HCT116 (cell line): ENCODE measurements at regions not wholly inside any gene's neighbourhood (a gene's known extent, or its start where the extent isn't known, plus 50 kb on each side); places are given as distances from the start of the nearest gene placed in this dataset.
A peak's percentile ranks its signal among the peaks of the same experiment; 100 is the strongest.

ENCODE experiments used
- ATAC-seq: fragments of 200-7000 bp; cut with Tn5 transposase; 2 replicates; pipeline ENCODE4 v1.9.1; 2020; ENCODE audit warnings: mild to moderate bottlenecking, moderate library complexity
- BruUV-seq: library from RNA; stranded (reverse); fragments of 400-500 nt; replicated peaks from 2 replicates; lab custom pipeline; 2021; lab: Mats Ljungman, UMichigan
- CTCF ChIA-PET: fragments of 300-600 bp; sonication (Branson Sonifier 250); formaldehyde crosslinking; loops from one replicate; lab custom pipeline; 2021; ENCODE audit warnings: antibody characterized with exemption; lab: Charles Lee
- POLR2A ChIA-PET: fragments of 300-600, 350-600 bp; sonication (Branson Sonifier 250); formaldehyde crosslinking; loops from one replicate; lab custom pipeline; 2021; ENCODE audit warnings: antibody characterized with exemption; lab: Charles Lee
- RAD21 ChIA-PET, 2 experiments: fragments of 300-600 bp; sonication (Branson Sonifier 250); formaldehyde crosslinking; loops; one replicate each; lab custom pipeline; 2023; ENCODE audit warnings: low total read pairs in 2 of 2; ENCODE audit not compliant: uncharacterized antibody in 2 of 2, unreplicated experiment in 2 of 2, low non-redundant PET in 1 of 2; lab: Charles Lee
- DNase-seq: peaks from one replicate; pipeline ENCODE4 v3.0.0-alpha.2; 2010; ENCODE audit warnings: low read depth, low spot score
- H2AFZ ChIP-seq: fragments of 200-600 bp; shearing (Covaris generic), sonication (generic); 2 replicates; pipeline ENCODE4 v1.6.1; 2017; ENCODE audit warnings: low read depth, mixed run types, mixed read lengths, antibody characterized with exemption, low read length; ENCODE audit not compliant: poor library complexity, severe bottlenecking
- H3K27ac ChIP-seq: 2 replicates; pipeline ENCODE4 v1.5.1; 2012; ENCODE audit warnings: low read depth, low read length
- H3K27me3 ChIP-seq: fragments of 200-600 bp; sonication (generic); 2 replicates; pipeline ENCODE4 v1.6.1; 2016; ENCODE audit warnings: mixed run types, low read length, mixed read lengths; ENCODE audit not compliant: insufficient read depth
- H3K36me3 ChIP-seq, 2 experiments: fragments of 200-500 bp in 1 of 2; fragments of 200-600 bp in 1 of 2; sonication (Bioruptor generic) in 1 of 2; sonication (generic) in 1 of 2; 2 replicates each; pipeline versions ENCODE4 v1.5.1 to v1.6.1; 2014 to 2016; ENCODE audit warnings: low read length in 2 of 2, inconsistent platforms in 1 of 2, mixed read lengths in 1 of 2, mixed run types in 1 of 2; ENCODE audit not compliant: insufficient read depth in 2 of 2, control insufficient read depth in 1 of 2
- H3K4me1 ChIP-seq, 2 experiments: fragments of 200-600 bp in 1 of 2; sonication (generic) in 1 of 2; 2 replicates each; pipeline versions ENCODE4 v1.5.1 to v1.6.1; 2012 to 2017; ENCODE audit warnings: low read length in 2 of 2, inconsistent platforms in 1 of 2, mild to moderate bottlenecking in 1 of 2, mixed read lengths in 1 of 2, mixed run types in 1 of 2, moderate library complexity in 1 of 2; ENCODE audit not compliant: insufficient read depth in 2 of 2, control insufficient read depth in 1 of 2
- H3K4me2 ChIP-seq: fragments of 200-600 bp; sonication (generic); 2 replicates; pipeline ENCODE4 v1.6.1; 2017; ENCODE audit warnings: mixed run types, low read length, mixed read lengths
- H3K4me3 ChIP-seq, 2 experiments: fragments of 200-600 bp in 1 of 2; sonication (generic) in 1 of 2; replicated peaks in 1 of 2; 2 replicates each; pipeline ENCODE4 v1.5.1; 2011 to 2016; ENCODE audit warnings: low read length in 2 of 2, control low read depth in 1 of 2, low read depth in 1 of 2, mild to moderate bottlenecking in 1 of 2, mixed read lengths in 1 of 2, mixed run types in 1 of 2
- H3K79me2 ChIP-seq: fragments of 200-600 bp; sonication (generic); 2 replicates; pipeline ENCODE4 v1.6.1; 2017; ENCODE audit warnings: mild to moderate bottlenecking, mixed run types, low read length, moderate library complexity, mixed read lengths; ENCODE audit not compliant: insufficient read depth
- H3K9ac ChIP-seq: fragments of 200-600 bp; sonication (generic); 2 replicates; pipeline ENCODE4 v1.6.1; 2016; ENCODE audit warnings: low read length, mixed read lengths
- H3K9me2 ChIP-seq: fragments of 200-600 bp; sonication (generic), shearing (Covaris generic); 2 replicates; pipeline ENCODE4 v1.6.1; 2017; ENCODE audit warnings: mixed run types, mild to moderate bottlenecking, moderate library complexity; ENCODE audit not compliant: insufficient read depth
- H3K9me3 ChIP-seq, 2 experiments: fragments of 200-500 bp in 1 of 2; fragments of 200-600 bp in 1 of 2; sonication (Bioruptor generic) in 1 of 2; sonication (generic) in 1 of 2; 2 replicates each; pipeline ENCODE4 v1.6.1; 2014 to 2017; ENCODE audit warnings: low read length in 2 of 2, mixed read lengths in 2 of 2, inconsistent platforms in 1 of 2, low read depth in 1 of 2, mild to moderate bottlenecking in 1 of 2, mixed run types in 1 of 2, moderate library complexity in 1 of 2; ENCODE audit not compliant: control insufficient read depth in 1 of 2, insufficient read depth in 1 of 2
- H4K20me1 ChIP-seq: fragments of 200-600 bp; sonication (generic), shearing (Covaris generic); 2 replicates; pipeline ENCODE4 v1.6.1; 2017; ENCODE audit warnings: mixed run types, mild to moderate bottlenecking, moderate library complexity; ENCODE audit not compliant: insufficient read depth
- CEBPB ChIP-seq: IDR thresholded peaks from 2 replicates; pipeline ENCODE4 v1.6.1; 2012; ENCODE audit warnings: low read depth
- CTCF ChIP-seq, 3 experiments: fragments of 200-600 bp in 1 of 3; sonication (generic) in 1 of 3; IDR thresholded peaks in 2 of 3; conservative IDR thresholded peaks in 1 of 3; 2 replicates each; pipeline ENCODE4 v1.5.1; 2012 to 2017; ENCODE audit warnings: low read depth in 2 of 3, low read length in 2 of 3, antibody characterized with exemption in 1 of 3, borderline replicate concordance in 1 of 3, control low read depth in 1 of 3, mild to moderate bottlenecking in 1 of 3, mixed read lengths in 1 of 3, mixed run types in 1 of 3, moderate library complexity in 1 of 3; ENCODE audit not compliant: insufficient read depth in 1 of 3
- EZH2 ChIP-seq: fragments of 200-600 bp; sonication (generic); IDR thresholded peaks from 2 replicates; pipeline ENCODE4 v1.6.1; 2017; ENCODE audit warnings: antibody characterized with exemption, mixed run types
- EZH2phosphoT487 ChIP-seq: fragments of 200-600 bp; IDR thresholded peaks from 2 replicates; pipeline ENCODE4 v1.6.1; 2018; ENCODE audit warnings: antibody characterized with exemption, borderline replicate concordance
- POLR2A ChIP-seq: IDR thresholded peaks from 2 replicates; pipeline ENCODE4 v1.7.0; 2011; ENCODE audit warnings: borderline replicate concordance; ENCODE audit not compliant: insufficient read depth, insufficient read length; ENCODE audit errors: extremely low read depth
- RAD21 ChIP-seq: IDR thresholded peaks from 2 replicates; pipeline ENCODE4 v1.6.1; 2012; ENCODE audit warnings: low read depth, mild to moderate bottlenecking
- intact Hi-C: fragments of 100-400 bp; cut with micrococcal nuclease; formaldehyde crosslinking; loops from 2 replicates; pipeline ENCODE4 v1.10.0; 2022
- TF ChIP-seq, protein P1 (sequence below): IDR thresholded peaks from 2 replicates; pipeline ENCODE4 v1.6.1; 2012; ENCODE audit warnings: low read depth
- TF ChIP-seq, protein P2 (sequence below): IDR thresholded peaks from 2 replicates; pipeline ENCODE4 v1.6.1; 2012

DNA sequence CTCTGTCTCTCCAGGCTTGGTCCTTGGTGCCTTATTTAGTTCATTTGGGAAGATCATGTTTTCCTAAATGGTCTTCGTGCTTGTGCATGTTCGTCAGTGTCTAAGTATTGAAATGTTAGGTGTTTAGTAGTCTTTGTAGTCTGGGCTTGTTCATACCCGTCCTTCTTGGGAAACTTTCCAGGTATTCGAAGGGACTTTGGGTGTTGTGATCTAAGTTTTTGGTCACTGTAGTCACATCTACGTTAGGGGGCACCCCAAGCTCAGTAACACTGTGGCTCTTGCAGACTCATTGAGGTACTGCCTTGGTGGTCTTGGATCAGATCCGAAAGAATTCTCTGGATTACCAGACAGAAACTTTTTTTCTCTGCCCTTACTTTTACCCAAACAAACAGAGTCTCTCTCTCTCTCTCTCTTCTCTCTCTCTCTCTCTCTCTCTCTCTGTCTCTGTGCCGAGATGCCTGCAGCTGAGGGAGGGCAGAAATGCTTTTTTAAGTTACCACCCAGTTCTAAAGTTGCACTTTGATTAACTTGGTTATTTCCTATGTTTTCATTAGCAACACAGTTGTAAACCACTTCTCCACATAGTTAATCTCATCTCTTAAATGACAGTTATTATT lies 67.6 kb upstream of the SLC7A3 start:
- Histone ChIP-seq H3K36me3 (no peaks in the 10 kb centered on the region), H3K9me3 (no peaks in the 10 kb centered on the region)
- no peak for TF ChIP-seq EZH2
- TF ChIP-seq RAD21 = peak; percentile 68
- TF ChIP-seq CTCF (IDR thresholded peaks at IDR 0.05 in 2 of 3, conservative IDR thresholded peaks at IDR 0.05 in 1 of 3; ENCODE audit: borderline replicate concordance in 1 of 3, insufficient read depth in 1 of 3, low read depth in 2 of 3, low read length in 2 of 3) = peak; percentile 27 to 50 (median 44); a peak in 3 of 6 replicates
- no peak for TF ChIP-seq EZH2phosphoT487
- no peak for TF ChIP-seq POLR2A
- TF ChIP-seq, all 23 proteins: peak for 2
- no peaks in the 10 kb centered on the region for H3K79me2 ChIP-seq
- H3K27me3 ChIP-seq = no peaks in the 10 kb centered on the region
- H2AFZ ChIP-seq = no peak overlapping the region
- DNase-seq = no peak
- ChIA-PET RAD21 (no interaction called here), POLR2A (no interaction called here), CTCF (interaction anchor here (1.2 kb wide), 1 partner anchor 16 kb away, joined by 3 read pairs; no protein-coding TSS in a partner anchor)
- intact Hi-C loops = loop anchor here (2.0 kb wide), 1 partner anchor 180 kb away; no protein-coding TSS in a partner anchor
- no peaks in the 10 kb centered on the region for H4K20me1 ChIP-seq
- peak; percentile 84 for ATAC-seq
- BruUV-seq = no TSS peak
- peak overlapping the region; percentile 46; the same call in 1 of the 2 replicates for H3K4me2 ChIP-seq
- no peaks in the 10 kb centered on the region for H3K9me2 ChIP-seq
- no peak overlapping the region for H3K4me3 ChIP-seq
- H3K4me1 ChIP-seq = peaks cover 2 to 6% of the 10 kb centered on the region in 2 experiments; a peak in 1 of 4 replicates
- H3K27ac ChIP-seq = no peak overlapping the region
- no peak overlapping the region for H3K9ac ChIP-seq

DNA sequence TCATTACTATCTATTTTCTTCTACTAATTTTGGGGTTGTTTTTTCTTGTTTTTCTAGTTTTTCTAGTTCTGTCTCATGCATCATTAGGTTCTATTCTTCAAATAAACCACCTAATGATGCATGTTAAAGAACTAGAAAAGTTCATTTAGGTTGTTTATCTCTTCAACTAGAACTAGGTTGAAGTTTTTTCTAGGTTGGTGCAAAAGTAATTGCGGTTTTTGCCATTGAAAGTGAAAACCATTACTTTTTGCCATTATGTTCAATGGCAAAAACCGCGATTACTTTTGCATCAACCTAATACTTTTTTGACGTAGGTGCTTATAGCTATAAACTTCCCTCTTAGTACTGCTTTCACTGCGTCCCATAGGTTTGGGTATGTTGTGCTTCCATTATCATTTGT lies 64.4 kb upstream of the SLC7A3 start:
- DNase-seq (no peak), ATAC-seq (no peak)
- intact Hi-C loops = no loop called here
- Histone ChIP-seq H3K27me3 (no peaks in the 10 kb centered on the region), H3K27ac (no peak overlapping the region), H3K4me3 (no peak overlapping the region), H3K9me2 (no peaks in the 10 kb centered on the region), H3K36me3 (no peaks in the 10 kb centered on the region), H3K9ac (no peak overlapping the region), H4K20me1 (no peaks in the 10 kb centered on the region), H2AFZ (no peak overlapping the region), H3K4me1 (peaks cover 2 to 6% of the 10 kb centered on the region in 2 experiments; a peak in 1 of 4 replicates), H3K9me3 (no peaks in the 10 kb centered on the region), H3K4me2 (no peak overlapping the region), H3K79me2 (no peaks in the 10 kb centered on the region)
- CTCF ChIA-PET = no interaction called here
- BruUV-seq = no TSS peak
- RAD21 ChIA-PET = no interaction called here
- POLR2A ChIA-PET = no interaction called here
- TF ChIP-seq CEBPB (no peak), CTCF (IDR thresholded peaks at IDR 0.05 in 2 of 3, conservative IDR thresholded peaks at IDR 0.05 in 1 of 3; ENCODE audit: borderline replicate concordance in 1 of 3, insufficient read depth in 1 of 3, low read depth in 2 of 3, low read length in 2 of 3) (no peak)
- TF ChIP-seq, protein P1, sequence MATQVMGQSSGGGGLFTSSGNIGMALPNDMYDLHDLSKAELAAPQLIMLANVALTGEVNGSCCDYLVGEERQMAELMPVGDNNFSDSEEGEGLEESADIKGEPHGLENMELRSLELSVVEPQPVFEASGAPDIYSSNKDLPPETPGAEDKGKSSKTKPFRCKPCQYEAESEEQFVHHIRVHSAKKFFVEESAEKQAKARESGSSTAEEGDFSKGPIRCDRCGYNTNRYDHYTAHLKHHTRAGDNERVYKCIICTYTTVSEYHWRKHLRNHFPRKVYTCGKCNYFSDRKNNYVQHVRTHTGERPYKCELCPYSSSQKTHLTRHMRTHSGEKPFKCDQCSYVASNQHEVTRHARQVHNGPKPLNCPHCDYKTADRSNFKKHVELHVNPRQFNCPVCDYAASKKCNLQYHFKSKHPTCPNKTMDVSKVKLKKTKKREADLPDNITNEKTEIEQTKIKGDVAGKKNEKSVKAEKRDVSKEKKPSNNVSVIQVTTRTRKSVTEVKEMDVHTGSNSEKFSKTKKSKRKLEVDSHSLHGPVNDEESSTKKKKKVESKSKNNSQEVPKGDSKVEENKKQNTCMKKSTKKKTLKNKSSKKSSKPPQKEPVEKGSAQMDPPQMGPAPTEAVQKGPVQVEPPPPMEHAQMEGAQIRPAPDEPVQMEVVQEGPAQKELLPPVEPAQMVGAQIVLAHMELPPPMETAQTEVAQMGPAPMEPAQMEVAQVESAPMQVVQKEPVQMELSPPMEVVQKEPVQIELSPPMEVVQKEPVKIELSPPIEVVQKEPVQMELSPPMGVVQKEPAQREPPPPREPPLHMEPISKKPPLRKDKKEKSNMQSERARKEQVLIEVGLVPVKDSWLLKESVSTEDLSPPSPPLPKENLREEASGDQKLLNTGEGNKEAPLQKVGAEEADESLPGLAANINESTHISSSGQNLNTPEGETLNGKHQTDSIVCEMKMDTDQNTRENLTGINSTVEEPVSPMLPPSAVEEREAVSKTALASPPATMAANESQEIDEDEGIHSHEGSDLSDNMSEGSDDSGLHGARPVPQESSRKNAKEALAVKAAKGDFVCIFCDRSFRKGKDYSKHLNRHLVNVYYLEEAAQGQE = no peak
- TF ChIP-seq, protein P2, sequence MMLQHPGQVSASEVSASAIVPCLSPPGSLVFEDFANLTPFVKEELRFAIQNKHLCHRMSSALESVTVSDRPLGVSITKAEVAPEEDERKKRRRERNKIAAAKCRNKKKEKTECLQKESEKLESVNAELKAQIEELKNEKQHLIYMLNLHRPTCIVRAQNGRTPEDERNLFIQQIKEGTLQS = no peak
